ENCODE measurements at regions not wholly inside any gene's neighbourhood (a gene's known extent, or its start where the extent isn't known, plus 50 kb on each side); places are given as distances from the start of the nearest gene placed in this dataset.

GRCh38 chr14:58797010-58797429 is 159.3 kb downstream of the DACT1 start:
- no peak for TF ChIP-seq CTCF (IDR thresholded peaks at IDR 0.05)
- TF ChIP-seq POLR2A (IDR thresholded peaks at IDR 0.05), result no peak
- no peak for TF ChIP-seq EP300 (IDR thresholded peaks at IDR 0.05)
- no peak for TF ChIP-seq POLR2AphosphoS5 (IDR thresholded peaks at IDR 0.05)
